Fibroblast of lung (primary cell): ENCODE measurements at regions not wholly inside any gene's neighbourhood (a gene's known extent, or its start where the extent isn't known, plus 50 kb on each side); places are given as distances from the start of the nearest gene placed in this dataset.

ENCODE experiments used
- DNase-seq, 2 donors: peaks; one replicate each; pipeline versions ENCODE4 v3.0.0 to v3.0.0-alpha.2; 2010; ENCODE audit warnings: low read depth in 2 of 2
- H2AFZ ChIP-seq: 2 replicates; pipeline ENCODE4 v1.5.1; 2012; ENCODE audit warnings: low read length, control low read depth, inconsistent platforms
- H3K27ac ChIP-seq: 2 replicates; pipeline ENCODE4 v1.5.1; 2011; ENCODE audit warnings: low read length, control low read depth; ENCODE audit not compliant: insufficient read depth
- H3K27me3 ChIP-seq: 2 replicates; pipeline ENCODE4 v1.5.1; 2011; ENCODE audit warnings: mild to moderate bottlenecking, low read length; ENCODE audit not compliant: control insufficient read depth, insufficient read depth
- H3K36me3 ChIP-seq: 2 replicates; pipeline ENCODE4 v1.5.1; 2011; ENCODE audit warnings: low read length; ENCODE audit not compliant: control insufficient read depth, insufficient read depth
- H3K4me1 ChIP-seq: 2 replicates; pipeline ENCODE4 v1.5.1; 2011; ENCODE audit warnings: low read length; ENCODE audit not compliant: control insufficient read depth, insufficient read depth; ENCODE audit errors: extremely low read depth
- H3K4me2 ChIP-seq: 2 replicates; pipeline ENCODE4 v1.5.1; 2011; ENCODE audit warnings: low read length, control low read depth; ENCODE audit not compliant: insufficient read depth; ENCODE audit errors: extremely low read depth
- H3K4me3 ChIP-seq, 4 experiments: fragments of 200-600 bp in 1 of 4; sonication (generic) in 1 of 4; replicated peaks in 1 of 4; 2 replicates each; pipeline ENCODE4 v1.5.1; 2011 to 2016; ENCODE audit warnings: low read length in 4 of 4, low read depth in 3 of 4, mild to moderate bottlenecking in 3 of 4, control low read depth in 2 of 4, inconsistent platforms in 1 of 4, mixed read lengths in 1 of 4; ENCODE audit not compliant: insufficient read depth in 1 of 4; ENCODE audit errors: control extremely low read depth in 1 of 4
- H3K79me2 ChIP-seq: 2 replicates; pipeline ENCODE4 v1.5.1; 2012; ENCODE audit warnings: mild to moderate bottlenecking, low read length, inconsistent platforms; ENCODE audit not compliant: control insufficient read depth, insufficient read depth
- H3K9ac ChIP-seq: 2 replicates; pipeline ENCODE4 v1.5.1; 2011; ENCODE audit warnings: mild to moderate bottlenecking, low read length, control low read depth; ENCODE audit not compliant: insufficient read depth
- H3K9me3 ChIP-seq: 2 replicates; pipeline ENCODE4 v1.5.1; 2012; ENCODE audit warnings: low read depth, low read length; ENCODE audit not compliant: control insufficient read depth, insufficient read depth
- H4K20me1 ChIP-seq: 2 replicates; pipeline ENCODE4 v1.5.1; 2011; ENCODE audit warnings: low read length; ENCODE audit not compliant: control insufficient read depth, insufficient read depth; ENCODE audit errors: extremely low read depth
- EZH2 ChIP-seq: IDR thresholded peaks from 2 replicates; pipeline ENCODE4 v1.5.1; 2012; ENCODE audit warnings: low read length, control low read depth, mild to moderate bottlenecking; ENCODE audit errors: missing control alignments
- TF ChIP-seq, protein P1 (sequence below), 2 donors: IDR thresholded peaks in 1 of 2; conservative IDR thresholded peaks in 1 of 2; 1 replicate in 1 of 2; 2 replicates in 1 of 2; pipeline ENCODE4 v1.5.1; 2011 to 2012; ENCODE audit warnings: low read length in 2 of 2, control low read depth in 1 of 2, inconsistent platforms in 1 of 2, low read depth in 1 of 2, mild to moderate bottlenecking in 1 of 2

- Histone ChIP-seq H4K20me1 (no peaks in the 10 kb centered on the region), H3K36me3 (no peaks in the 10 kb centered on the region), H3K4me2 (no peak overlapping the region), H3K79me2 (no peaks in the 10 kb centered on the region), H2AFZ (no peak overlapping the region), H3K9me3 (no peaks in the 10 kb centered on the region), H3K4me3 (no peak overlapping the region), H3K27ac (no peak overlapping the region), H3K4me1 (peaks cover 5% of the 10 kb centered on the region), H3K27me3 (no peaks in the 10 kb centered on the region), H3K9ac (no peak overlapping the region)
- no peak for DNase-seq
- TF ChIP-seq, protein P1, sequence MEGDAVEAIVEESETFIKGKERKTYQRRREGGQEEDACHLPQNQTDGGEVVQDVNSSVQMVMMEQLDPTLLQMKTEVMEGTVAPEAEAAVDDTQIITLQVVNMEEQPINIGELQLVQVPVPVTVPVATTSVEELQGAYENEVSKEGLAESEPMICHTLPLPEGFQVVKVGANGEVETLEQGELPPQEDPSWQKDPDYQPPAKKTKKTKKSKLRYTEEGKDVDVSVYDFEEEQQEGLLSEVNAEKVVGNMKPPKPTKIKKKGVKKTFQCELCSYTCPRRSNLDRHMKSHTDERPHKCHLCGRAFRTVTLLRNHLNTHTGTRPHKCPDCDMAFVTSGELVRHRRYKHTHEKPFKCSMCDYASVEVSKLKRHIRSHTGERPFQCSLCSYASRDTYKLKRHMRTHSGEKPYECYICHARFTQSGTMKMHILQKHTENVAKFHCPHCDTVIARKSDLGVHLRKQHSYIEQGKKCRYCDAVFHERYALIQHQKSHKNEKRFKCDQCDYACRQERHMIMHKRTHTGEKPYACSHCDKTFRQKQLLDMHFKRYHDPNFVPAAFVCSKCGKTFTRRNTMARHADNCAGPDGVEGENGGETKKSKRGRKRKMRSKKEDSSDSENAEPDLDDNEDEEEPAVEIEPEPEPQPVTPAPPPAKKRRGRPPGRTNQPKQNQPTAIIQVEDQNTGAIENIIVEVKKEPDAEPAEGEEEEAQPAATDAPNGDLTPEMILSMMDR (conservative IDR thresholded peaks at IDR 0.05 in 1 of 2, IDR thresholded peaks at IDR 0.05 in 1 of 2; ENCODE audit: low read depth in 1 of 2, low read length in 2 of 2) = no peak
- no peak for TF ChIP-seq EZH2
Observed at GRCh38 chr9:106693558-106693957, 169.4 kb upstream of the ZNF462 start.

- H3K27ac ChIP-seq = no peak overlapping the region
- peaks cover 7% of the 10 kb centered on the region for H3K4me1 ChIP-seq
- no peak for DNase-seq
- H2AFZ ChIP-seq = no peak overlapping the region
- no peaks in the 10 kb centered on the region for H4K20me1 ChIP-seq
- H3K79me2 ChIP-seq = no peaks in the 10 kb centered on the region
- no peaks in the 10 kb centered on the region for H3K36me3 ChIP-seq
- TF ChIP-seq, protein P1 (conservative IDR thresholded peaks at IDR 0.05 in 1 of 2, IDR thresholded peaks at IDR 0.05 in 1 of 2; ENCODE audit: low read depth in 1 of 2, low read length in 2 of 2) = no peak
- no peak for TF ChIP-seq EZH2
- no peak overlapping the region for H3K4me3 ChIP-seq
- H3K9ac ChIP-seq = no peak overlapping the region
- H3K9me3 ChIP-seq = no peaks in the 10 kb centered on the region
- H3K27me3 ChIP-seq = no peaks in the 10 kb centered on the region
- no peak overlapping the region for H3K4me2 ChIP-seq
Observed at GRCh38 chr9:106696804-106697203, 166.2 kb upstream of the ZNF462 start.

DNA sequence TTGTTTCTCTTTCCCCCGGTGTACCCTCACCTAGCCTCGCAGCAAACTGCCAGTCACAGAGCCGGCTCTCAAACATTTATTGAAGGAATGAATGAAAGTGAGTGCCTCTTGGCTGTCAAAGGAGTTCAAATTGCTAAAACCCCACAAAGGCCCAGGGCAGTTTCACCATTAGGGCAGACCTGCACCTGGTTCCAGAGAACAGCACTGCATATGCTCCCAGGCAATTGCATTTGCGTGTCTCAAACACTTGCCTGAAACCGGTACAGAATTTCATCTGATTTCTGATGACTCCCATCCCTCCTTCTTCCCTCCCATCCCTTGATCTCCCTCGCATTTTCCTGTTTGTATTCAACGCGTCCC lies 165.6 kb upstream of the ZNF462 start:
- Histone ChIP-seq H3K4me1 (peaks cover 7% of the 10 kb centered on the region), H3K27ac (no peak overlapping the region), H3K4me3 (no peak overlapping the region), H3K36me3 (no peaks in the 10 kb centered on the region), H4K20me1 (no peaks in the 10 kb centered on the region), H3K9ac (no peak overlapping the region), H3K9me3 (no peaks in the 10 kb centered on the region), H3K79me2 (no peaks in the 10 kb centered on the region), H2AFZ (no peak overlapping the region), H3K4me2 (peak overlapping the region; percentile 49), H3K27me3 (no peaks in the 10 kb centered on the region)
- DNase-seq = no peak
- TF ChIP-seq, protein P1 (conservative IDR thresholded peaks at IDR 0.05 in 1 of 2, IDR thresholded peaks at IDR 0.05 in 1 of 2; ENCODE audit: low read depth in 1 of 2, low read length in 2 of 2) = no peak
- no peak for TF ChIP-seq EZH2
